ENCODE measurements at regions not wholly inside any gene's neighbourhood (a gene's known extent, or its start where the extent isn't known, plus 50 kb on each side); places are given as distances from the start of the nearest gene placed in this dataset.

DNA sequence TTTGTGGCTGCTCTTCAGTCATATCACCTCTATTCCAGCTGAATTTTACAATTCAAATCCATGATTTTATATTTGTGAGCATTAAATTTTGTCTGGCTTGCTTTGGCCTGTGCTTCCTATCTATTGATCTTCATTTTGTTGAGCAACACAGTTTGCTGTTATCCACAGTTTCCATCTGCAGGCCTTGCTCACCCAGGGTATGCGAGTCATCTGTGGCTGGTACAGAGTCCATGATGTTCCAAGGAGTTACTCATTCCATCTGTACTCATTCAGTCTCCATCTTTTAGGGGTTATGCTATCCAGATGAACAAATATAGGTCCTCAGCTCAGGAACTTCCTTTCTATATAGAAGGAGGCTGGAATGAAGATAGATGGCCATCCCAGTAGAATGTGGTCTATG, 70.1 kb upstream of the CCK start:
- H3K56ac ChIP-seq (ENCODE audit: insufficient read length, low read depth, low read length): no peak overlapping the region
- Mint-ChIP-seq H3K4me3 (no peak overlapping the region), H3K36me3 (ENCODE audit: insufficient read depth in 1 of 3, low read depth in 3 of 3) (no peaks in the 10 kb centered on the region), H3K9me3 (no peaks in the 10 kb centered on the region; a peak in 1 of 5 replicates), H3K4me1 (no peaks in the 10 kb centered on the region), H3K27ac (no peak overlapping the region), H3K27me3 (ENCODE audit: low read depth) (peaks cover 1% of the 10 kb centered on the region; the same call in 1 of the 2 replicates)
- H2BK12ac ChIP-seq (ENCODE audit: insufficient read length, low read depth, low read length): no peak overlapping the region
- H2AK5ac ChIP-seq (ENCODE audit: insufficient read length, low read length): no peak overlapping the region
- H3T11ph ChIP-seq (ENCODE audit: low read length): no peak overlapping the region
- H3K4me2 ChIP-seq (ENCODE audit: insufficient read depth, insufficient read length, low read length): no peak overlapping the region
- no peak overlapping the region for H3K27ac ChIP-seq (ENCODE audit: insufficient read length, low read depth, low read length)
- H4K91ac ChIP-seq (ENCODE audit: insufficient read length, low read depth, low read length): no peak overlapping the region
- no peaks in the 10 kb centered on the region for H3K79me2 ChIP-seq (ENCODE audit: insufficient read depth, low read length)
- WGBS (ENCODE audit: extremely low coverage, insufficient read length, low lambda C conversion rate): no CpG with 5 or more reads among the region's 1 CpG
- TF ChIP-seq, protein P1, sequence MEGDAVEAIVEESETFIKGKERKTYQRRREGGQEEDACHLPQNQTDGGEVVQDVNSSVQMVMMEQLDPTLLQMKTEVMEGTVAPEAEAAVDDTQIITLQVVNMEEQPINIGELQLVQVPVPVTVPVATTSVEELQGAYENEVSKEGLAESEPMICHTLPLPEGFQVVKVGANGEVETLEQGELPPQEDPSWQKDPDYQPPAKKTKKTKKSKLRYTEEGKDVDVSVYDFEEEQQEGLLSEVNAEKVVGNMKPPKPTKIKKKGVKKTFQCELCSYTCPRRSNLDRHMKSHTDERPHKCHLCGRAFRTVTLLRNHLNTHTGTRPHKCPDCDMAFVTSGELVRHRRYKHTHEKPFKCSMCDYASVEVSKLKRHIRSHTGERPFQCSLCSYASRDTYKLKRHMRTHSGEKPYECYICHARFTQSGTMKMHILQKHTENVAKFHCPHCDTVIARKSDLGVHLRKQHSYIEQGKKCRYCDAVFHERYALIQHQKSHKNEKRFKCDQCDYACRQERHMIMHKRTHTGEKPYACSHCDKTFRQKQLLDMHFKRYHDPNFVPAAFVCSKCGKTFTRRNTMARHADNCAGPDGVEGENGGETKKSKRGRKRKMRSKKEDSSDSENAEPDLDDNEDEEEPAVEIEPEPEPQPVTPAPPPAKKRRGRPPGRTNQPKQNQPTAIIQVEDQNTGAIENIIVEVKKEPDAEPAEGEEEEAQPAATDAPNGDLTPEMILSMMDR (conservative IDR thresholded peaks at IDR 0.05): no peak
- H2AFZ ChIP-seq (ENCODE audit: low read length): no peak overlapping the region
- no peak overlapping the region for H4K5ac ChIP-seq (ENCODE audit: insufficient read length, low read depth, low read length)
- no peak overlapping the region for H2BK120ac ChIP-seq (ENCODE audit: low read depth, low read length, poor library complexity, severe bottlenecking)
- H4K8ac ChIP-seq (replicated peaks; ENCODE audit: insufficient read length, low read depth, low read length): no peak overlapping the region
- H3K9ac ChIP-seq (ENCODE audit: extremely low read depth, insufficient read length, low read length): no peak overlapping the region
- H4K20me1 ChIP-seq (ENCODE audit: control insufficient read depth, insufficient read depth, insufficient read length): no peaks in the 10 kb centered on the region
- no peak overlapping the region for H2BK15ac ChIP-seq (ENCODE audit: low read depth, low read length)
- DNase-seq: no peak
- H3K23me2 ChIP-seq (ENCODE audit: insufficient read length, low read depth, low read length, poor library complexity, severe bottlenecking): no peaks in the 10 kb centered on the region
- no peak overlapping the region for H3K23ac ChIP-seq (ENCODE audit: insufficient read length, low read depth, low read length)
- no peak overlapping the region for H2BK5ac ChIP-seq (ENCODE audit: insufficient read length, low read length)
- H3K4me1 ChIP-seq (ENCODE audit: insufficient read depth, low read length): no peaks in the 10 kb centered on the region
- H3K4ac ChIP-seq (ENCODE audit: low read depth, low read length): no peak overlapping the region
- H3K79me1 ChIP-seq (ENCODE audit: insufficient read depth, low read depth, low read length, poor library complexity, severe bottlenecking): no peaks in the 10 kb centered on the region
- H3K14ac ChIP-seq (ENCODE audit: insufficient read depth, low read length): no peak overlapping the region
- H3K9me3 ChIP-seq (ENCODE audit: control insufficient read depth, low read depth, low read length): no peaks in the 10 kb centered on the region
- H3K27me3 ChIP-seq (ENCODE audit: insufficient read depth, low read length): no peaks in the 10 kb centered on the region
- no peak overlapping the region for H2BK20ac ChIP-seq (ENCODE audit: low read depth, low read length, poor library complexity, severe bottlenecking)
- H3K18ac ChIP-seq (ENCODE audit: insufficient read length, low read depth, low read length): no peak overlapping the region
